Right lobe of liver (tissue), 4 donors: ENCODE measurements at regions not wholly inside any gene's neighbourhood (a gene's known extent, or its start where the extent isn't known, plus 50 kb on each side); places are given as distances from the start of the nearest gene placed in this dataset.

Source experiments
- CTCF ChIP-seq, 4 donors: fragments of 200-600 bp in 3 of 4; fragments of 450-650 bp in 1 of 4; IDR thresholded peaks; one replicate each; pipeline versions ENCODE4 v1.5.1 to v1.8.0; 2016 to 2022; ENCODE audit warnings: antibody characterized with exemption in 4 of 4, mild to moderate bottlenecking in 2 of 4
- POLR2A ChIP-seq: fragments of 450-650 bp; IDR thresholded peaks from one replicate; pipeline ENCODE4 v1.6.1; 2017; ENCODE audit warnings: antibody characterized with exemption, mild to moderate bottlenecking
- donor health status: DM: no; HTN: no; CAD: no.
- donor health status: DM: no; HTN: no; CAD: no.
- donor health status: DM: no; HTN: yes; CAD: no.

GRCh38 chr20:40233406-40233805 is 455.6 kb downstream of the MAFB start:
- TF ChIP-seq CTCF (IDR thresholded peaks at IDR 0.05) (no peak), POLR2A (no peak)
